IPS-15b (cell line): ENCODE measurements at regions not wholly inside any gene's neighbourhood (a gene's known extent, or its start where the extent isn't known, plus 50 kb on each side); places are given as distances from the start of the nearest gene placed in this dataset.
"Not testable (repeated sequence)": the region's sequence is repeated elsewhere in the genome, so short reads cannot be mapped to it uniquely, and the experiment has no call there.

Experiments used
- H3K27me3 ChIP-seq: one replicate; pipeline ENCODE4 v1.6.1; 2013; ENCODE audit warnings: low read length; ENCODE audit not compliant: control insufficient read depth, insufficient read depth
- H3K36me3 ChIP-seq: one replicate; pipeline ENCODE4 v1.6.1; 2013; ENCODE audit warnings: low read length; ENCODE audit not compliant: control insufficient read depth, insufficient read depth
- H3K4me1 ChIP-seq: one replicate; pipeline ENCODE4 v1.6.1; 2013; ENCODE audit warnings: mild to moderate bottlenecking, low read length; ENCODE audit not compliant: control insufficient read depth, insufficient read depth
- H3K4me3 ChIP-seq: one replicate; pipeline ENCODE4 v1.5.1; 2013; ENCODE audit warnings: low read depth, low read length
- H3K9ac ChIP-seq: one replicate; pipeline ENCODE4 v1.6.1; 2013; ENCODE audit warnings: low read depth, mild to moderate bottlenecking, low read length
- H3K9me3 ChIP-seq: one replicate; pipeline ENCODE4 v1.6.1; 2013; ENCODE audit warnings: mild to moderate bottlenecking, low read length; ENCODE audit not compliant: control insufficient read depth, insufficient read depth

- no peaks in the 10 kb centered on the region for H3K9me3 ChIP-seq
- H3K4me1 ChIP-seq, result no peaks in the 10 kb centered on the region
- H3K4me3 ChIP-seq, result no peak overlapping the region
- H3K36me3 ChIP-seq, result no peaks in the 10 kb centered on the region
- no peak overlapping the region for H3K9ac ChIP-seq
- no peaks in the 10 kb centered on the region for H3K27me3 ChIP-seq
These were observed 145.7 kb upstream of the ALDH3B2 start for GRCh38 chr11:67820081-67820480.

- H3K4me1 ChIP-seq, H3K27me3 ChIP-seq, H3K4me3 ChIP-seq, H3K9me3 ChIP-seq, H3K9ac ChIP-seq, H3K36me3 ChIP-seq: not testable (repeated sequence)
These were observed 143.1 kb upstream of the ALDH3B2 start for GRCh38 chr11:67817558-67817957.

- not testable (repeated sequence) for H3K9ac ChIP-seq, H3K36me3 ChIP-seq, H3K9me3 ChIP-seq, H3K27me3 ChIP-seq, H3K4me1 ChIP-seq, H3K4me3 ChIP-seq
These were observed 134.9 kb upstream of the ALDH3B2 start for GRCh38 chr11:67809301-67809700.

- H3K9me3 ChIP-seq, H3K9ac ChIP-seq, H3K4me3 ChIP-seq, H3K36me3 ChIP-seq, H3K4me1 ChIP-seq, H3K27me3 ChIP-seq: not testable (repeated sequence)
These were observed 133.5 kb upstream of the ALDH3B2 start for GRCh38 chr11:67807896-67808295.

- not testable (repeated sequence) for H3K9me3 ChIP-seq, H3K36me3 ChIP-seq, H3K9ac ChIP-seq, H3K27me3 ChIP-seq, H3K4me1 ChIP-seq
- peak overlapping the region; percentile 56 for H3K4me3 ChIP-seq
These were observed 132.4 kb upstream of the ALDH3B2 start for GRCh38 chr11:67806728-67807235.

GRCh38 chr11:67806183-67806582, 131.8 kb upstream of the ALDH3B2 start:
- H3K4me3 ChIP-seq, result peak overlapping the region; percentile 56
- H3K36me3 ChIP-seq, H3K9me3 ChIP-seq, H3K27me3 ChIP-seq, H3K4me1 ChIP-seq, H3K9ac ChIP-seq: not testable (repeated sequence)

GRCh38 chr11:67805253-67806126, 131.1 kb upstream of the ALDH3B2 start:
- not testable (repeated sequence) for H3K27me3 ChIP-seq, H3K9me3 ChIP-seq, H3K4me1 ChIP-seq, H3K36me3 ChIP-seq, H3K9ac ChIP-seq
- H3K4me3 ChIP-seq, result peak overlapping the region; percentile 59

GRCh38 chr11:67804435-67805252, 130.2 kb upstream of the ALDH3B2 start:
- H3K9ac ChIP-seq, H3K36me3 ChIP-seq, H3K4me1 ChIP-seq, H3K9me3 ChIP-seq, H3K27me3 ChIP-seq: not testable (repeated sequence)
- peak overlapping the region; percentile 59 for H3K4me3 ChIP-seq

- H3K9ac ChIP-seq, H3K9me3 ChIP-seq, H3K36me3 ChIP-seq, H3K4me3 ChIP-seq, H3K27me3 ChIP-seq, H3K4me1 ChIP-seq: not testable (repeated sequence)
These were observed 129.1 kb upstream of the ALDH3B2 start for GRCh38 chr11:67803519-67803918.

GRCh38 chr11:67803055-67803454, 128.6 kb upstream of the ALDH3B2 start:
- H3K27me3 ChIP-seq, H3K4me3 ChIP-seq, H3K9ac ChIP-seq, H3K4me1 ChIP-seq, H3K9me3 ChIP-seq, H3K36me3 ChIP-seq: not testable (repeated sequence)

GRCh38 chr11:67802623-67803022, 128.2 kb upstream of the ALDH3B2 start:
- not testable (repeated sequence) for H3K4me1 ChIP-seq, H3K4me3 ChIP-seq, H3K27me3 ChIP-seq, H3K9me3 ChIP-seq, H3K36me3 ChIP-seq, H3K9ac ChIP-seq

- not testable (repeated sequence) for H3K4me3 ChIP-seq, H3K27me3 ChIP-seq, H3K9ac ChIP-seq, H3K4me1 ChIP-seq, H3K9me3 ChIP-seq, H3K36me3 ChIP-seq
These were observed 127.0 kb upstream of the ALDH3B2 start for GRCh38 chr11:67801397-67801796.
